Epithelial cell of esophagus (primary cell): ENCODE measurements at regions not wholly inside any gene's neighbourhood (a gene's known extent, or its start where the extent isn't known, plus 50 kb on each side); places are given as distances from the start of the nearest gene placed in this dataset.

ENCODE experiments used
- DNase-seq: peaks from one replicate; pipeline ENCODE4 v3.0.0; 2010; ENCODE audit warnings: low read depth
- H3K4me3 ChIP-seq: 2 replicates; pipeline ENCODE4 v1.5.1; 2011; ENCODE audit warnings: mild to moderate bottlenecking, low read length, control low read depth
- TF ChIP-seq, protein P1 (sequence below): IDR thresholded peaks from 2 replicates; pipeline ENCODE4 v1.5.1; 2011; ENCODE audit warnings: low read depth, mild to moderate bottlenecking, low read length, control low read depth, inconsistent platforms; ENCODE audit not compliant: insufficient read depth; ENCODE audit errors: missing control alignments

DNA sequence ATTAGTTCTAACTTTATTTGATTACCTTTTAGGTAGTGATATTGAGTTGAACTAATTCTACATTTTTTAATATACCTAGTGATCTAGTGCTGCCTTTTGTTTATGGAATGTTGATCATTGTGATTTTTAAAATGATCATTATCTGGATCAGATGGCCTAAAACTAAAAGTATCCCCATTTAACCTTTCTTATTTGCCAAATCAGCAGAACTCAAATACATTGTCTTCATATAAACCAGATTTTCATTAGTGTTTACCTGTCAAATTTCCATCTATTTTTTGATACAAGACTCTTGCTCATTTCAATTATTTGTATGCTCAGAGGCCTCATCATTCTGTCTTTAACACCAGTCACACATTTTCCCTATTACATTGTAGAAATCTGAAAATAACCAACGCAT lies 441.2 kb downstream of the PTPRC start:
- DNase-seq = no peak
- H3K4me3 ChIP-seq = no peak overlapping the region
- TF ChIP-seq, protein P1, sequence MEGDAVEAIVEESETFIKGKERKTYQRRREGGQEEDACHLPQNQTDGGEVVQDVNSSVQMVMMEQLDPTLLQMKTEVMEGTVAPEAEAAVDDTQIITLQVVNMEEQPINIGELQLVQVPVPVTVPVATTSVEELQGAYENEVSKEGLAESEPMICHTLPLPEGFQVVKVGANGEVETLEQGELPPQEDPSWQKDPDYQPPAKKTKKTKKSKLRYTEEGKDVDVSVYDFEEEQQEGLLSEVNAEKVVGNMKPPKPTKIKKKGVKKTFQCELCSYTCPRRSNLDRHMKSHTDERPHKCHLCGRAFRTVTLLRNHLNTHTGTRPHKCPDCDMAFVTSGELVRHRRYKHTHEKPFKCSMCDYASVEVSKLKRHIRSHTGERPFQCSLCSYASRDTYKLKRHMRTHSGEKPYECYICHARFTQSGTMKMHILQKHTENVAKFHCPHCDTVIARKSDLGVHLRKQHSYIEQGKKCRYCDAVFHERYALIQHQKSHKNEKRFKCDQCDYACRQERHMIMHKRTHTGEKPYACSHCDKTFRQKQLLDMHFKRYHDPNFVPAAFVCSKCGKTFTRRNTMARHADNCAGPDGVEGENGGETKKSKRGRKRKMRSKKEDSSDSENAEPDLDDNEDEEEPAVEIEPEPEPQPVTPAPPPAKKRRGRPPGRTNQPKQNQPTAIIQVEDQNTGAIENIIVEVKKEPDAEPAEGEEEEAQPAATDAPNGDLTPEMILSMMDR = no peak

- DNase-seq = no peak
- TF ChIP-seq, protein P1 = no peak
- H3K4me3 ChIP-seq = no peak overlapping the region
Observed at GRCh38 chr1:199081739-199082138, 442.9 kb downstream of the PTPRC start.

- no peak overlapping the region for H3K4me3 ChIP-seq
- no peak for DNase-seq
- TF ChIP-seq, protein P1 = no peak
Observed at GRCh38 chr1:199082778-199083389, 444.0 kb downstream of the PTPRC start.

- no peak for DNase-seq
- TF ChIP-seq, protein P1 = no peak
- H3K4me3 ChIP-seq = no peak overlapping the region
Observed at GRCh38 chr1:199083680-199084079, 444.8 kb downstream of the PTPRC start.

DNA sequence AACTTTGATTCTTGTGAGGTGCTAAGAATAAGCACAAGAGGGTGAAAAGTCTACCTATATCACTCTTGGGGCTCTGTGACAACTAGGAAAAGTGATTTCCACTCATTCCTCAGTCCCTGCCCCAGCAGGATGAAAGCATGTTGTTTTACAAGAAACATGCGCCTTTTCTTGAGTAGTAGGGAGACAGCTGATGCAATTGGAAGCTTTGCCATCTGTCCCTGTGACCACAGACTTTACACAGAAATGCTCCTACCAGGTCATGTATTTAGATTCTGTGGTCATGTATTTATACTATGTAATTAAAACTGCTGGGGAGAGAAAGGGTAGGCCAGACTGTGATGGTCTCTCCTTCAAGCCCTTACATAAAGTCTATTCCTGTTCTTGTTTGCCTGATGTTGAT lies 445.5 kb downstream of the PTPRC start:
- TF ChIP-seq, protein P1 = no peak
- no peak for DNase-seq
- H3K4me3 ChIP-seq = no peak overlapping the region

- TF ChIP-seq, protein P1 = no peak
- no peak for DNase-seq
- no peak overlapping the region for H3K4me3 ChIP-seq
Observed at GRCh38 chr1:199085903-199086302, 447.1 kb downstream of the PTPRC start.

DNA sequence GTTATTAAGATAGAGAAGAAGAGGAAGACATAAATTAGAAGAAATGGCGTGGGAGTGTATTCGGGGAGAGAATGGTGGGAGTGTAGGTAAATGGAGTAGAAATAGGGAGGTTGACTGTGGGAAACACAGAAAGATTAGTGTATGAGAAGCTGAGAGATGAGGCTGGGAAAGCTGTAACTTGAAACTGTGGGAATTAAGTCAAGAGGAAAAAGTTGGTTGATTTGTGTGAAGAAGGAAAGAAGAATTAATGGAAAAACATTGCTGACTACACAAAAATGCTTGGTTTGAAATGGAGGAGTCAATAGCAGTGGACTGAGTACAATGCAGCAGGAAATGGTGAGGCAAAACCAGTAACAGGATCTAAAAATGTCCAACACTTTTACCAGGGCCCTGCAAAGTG lies 448.3 kb downstream of the PTPRC start:
- TF ChIP-seq, protein P1 = no peak
- H3K4me3 ChIP-seq = no peak overlapping the region
- DNase-seq = no peak
